Esophagus squamous epithelium (tissue), 5 donors: ENCODE measurements at regions not wholly inside any gene's neighbourhood (a gene's known extent, or its start where the extent isn't known, plus 50 kb on each side); places are given as distances from the start of the nearest gene placed in this dataset.

ENCODE experiments used
- DNase-seq: peaks from one replicate; lab custom pipeline; 2025; lab: John Stamatoyannopoulos, UW
- H3K27ac ChIP-seq, 4 donors: fragments of 200-600 bp; sonication (generic); one replicate each; pipeline ENCODE4 v1.5.1; 2016 to 2019; ENCODE audit warnings: mild to moderate bottlenecking in 1 of 4
- H3K27me3 ChIP-seq, 4 donors: fragments of 200-600 bp; sonication (generic); 1 replicate in 3 of 4; 2 replicates in 1 of 4; pipeline versions ENCODE4 v1.5.1 to v1.6.0; 2017 to 2021; ENCODE audit warnings: antibody characterized with exemption in 1 of 4
- H3K36me3 ChIP-seq, 3 donors: fragments of 200-600 bp; sonication (generic); one replicate each; pipeline ENCODE4 v1.5.1; 2016 to 2019
- H3K4me1 ChIP-seq, 3 donors: fragments of 200-600 bp; sonication (generic); one replicate each; pipeline ENCODE4 v1.5.1; 2017 to 2019
- H3K4me3 ChIP-seq, 4 donors: fragments of 200-600 bp; sonication (generic); 1 replicate in 3 of 4; 2 replicates in 1 of 4; pipeline ENCODE4 v1.5.1; 2016 to 2019; ENCODE audit warnings: mild to moderate bottlenecking in 2 of 4, moderate library complexity in 1 of 4
- H3K9me3 ChIP-seq, 3 donors: fragments of 200-600 bp; sonication (generic); one replicate each; pipeline ENCODE4 v1.5.1; 2016 to 2019
- CTCF ChIP-seq, 6 experiments: fragments of 450-650 bp in 4 of 6; fragments of 200-600 bp in 2 of 6; sonication (generic) in 2 of 6; IDR thresholded peaks; one replicate each; pipeline ENCODE4 v1.5.1; 2016 to 2019; ENCODE audit warnings: antibody characterized with exemption in 6 of 6, mild to moderate bottlenecking in 4 of 6, moderate library complexity in 4 of 6
- POLR2A ChIP-seq, 4 donors: fragments of 450-650 bp; IDR thresholded peaks; one replicate each; pipeline ENCODE4 v1.6.1; 2017; ENCODE audit warnings: antibody characterized with exemption in 4 of 4, mild to moderate bottlenecking in 4 of 4, moderate library complexity in 3 of 4
- WGBS, 2 donors: methylation state at CpG; one replicate each; pipeline ENCODE4 v1.1.5; 2018; 5-methylcytosine and 5-hydroxymethylcytosine counted together
- intact Hi-C: fragments of 100-400 bp; cut with DNase I; formaldehyde crosslinking; loops from one replicate; pipeline ENCODE4 v1.15.0; 2022
- donor health status: DM: yes; HTN: yes; CAD: no.

- Histone ChIP-seq H3K36me3 (no peaks in the 10 kb centered on the region), H3K27me3 (no peaks in the 10 kb centered on the region), H3K27ac (peak overlapping the region in 2 of 4 donors; percentile 30 to 63), H3K4me3 (no peak overlapping the region), H3K9me3 (peaks cover 0 to 11% (median 0%) of the 10 kb centered on the region in 3 donors), H3K4me1 (peaks cover 0 to 25% (median 14%) of the 10 kb centered on the region in 3 donors)
- WGBS, 2 donors: 71 to 73% methylated on average over 3 of the region's 3 CpGs
- DNase-seq: no peak
- TF ChIP-seq CTCF (IDR thresholded peaks at IDR 0.05) (no peak), POLR2A (IDR thresholded peaks at IDR 0.05) (no peak)
- intact Hi-C loops: no loop called here
These were observed 254.9 kb downstream of the PRL start for GRCh38 chr6:22041797-22042480.

GRCh38 chr6:22042706-22043105 lies 254.1 kb downstream of the PRL start:
- peaks cover 0 to 11% (median 0%) of the 10 kb centered on the region in 3 donors for H3K9me3 ChIP-seq
- no peak for DNase-seq
- intact Hi-C loops: no loop called here
- H3K4me3 ChIP-seq: no peak overlapping the region
- TF ChIP-seq POLR2A (IDR thresholded peaks at IDR 0.05): no peak
- TF ChIP-seq CTCF (IDR thresholded peaks at IDR 0.05): no peak
- peak overlapping the region; percentile 13 to 63 (median 54) for H3K27ac ChIP-seq
- no peaks in the 10 kb centered on the region for H3K27me3 ChIP-seq
- H3K36me3 ChIP-seq: no peaks in the 10 kb centered on the region
- peaks cover 0 to 25% (median 14%) of the 10 kb centered on the region in 3 donors for H3K4me1 ChIP-seq

GRCh38 chr6:22043284-22043962 lies 253.4 kb downstream of the PRL start:
- Histone ChIP-seq H3K4me3 (peak overlapping the region in 3 of 4 donors; percentile 0 to 29 (median 12)), H3K27me3 (no peaks in the 10 kb centered on the region), H3K27ac (peak overlapping the region; percentile 13 to 63 (median 54)), H3K9me3 (peaks cover 0 to 11% (median 0%) of the 10 kb centered on the region in 3 donors), H3K36me3 (no peaks in the 10 kb centered on the region), H3K4me1 (peaks cover 0 to 25% (median 14%) of the 10 kb centered on the region in 3 donors)
- WGBS, 2 donors: 26 to 30% methylated on average over 7 of the region's 7 CpGs
- intact Hi-C loops: no loop called here
- no peak for DNase-seq
- TF ChIP-seq POLR2A (IDR thresholded peaks at IDR 0.05) (no peak), CTCF (IDR thresholded peaks at IDR 0.05) (no peak)

GRCh38 chr6:22045261-22045912 lies 251.4 kb downstream of the PRL start:
- no peak for DNase-seq
- no peak overlapping the region for H3K27ac ChIP-seq
- intact Hi-C loops: no loop called here
- H3K27me3 ChIP-seq: no peaks in the 10 kb centered on the region
- peaks cover 0 to 25% (median 14%) of the 10 kb centered on the region in 3 donors for H3K4me1 ChIP-seq
- WGBS, 2 donors: 83 to 86% methylated on average over 3 of the region's 3 CpGs
- TF ChIP-seq POLR2A (IDR thresholded peaks at IDR 0.05) (no peak), CTCF (IDR thresholded peaks at IDR 0.05) (no peak)
- no peak overlapping the region for H3K4me3 ChIP-seq
- peaks cover 0 to 3% (median 0%) of the 10 kb centered on the region in 3 donors for H3K9me3 ChIP-seq
- no peaks in the 10 kb centered on the region for H3K36me3 ChIP-seq

GRCh38 chr6:22049002-22049401 lies 247.8 kb downstream of the PRL start:
- peaks cover 0 to 4% (median 0%) of the 10 kb centered on the region in 3 donors for H3K4me1 ChIP-seq
- no peaks in the 10 kb centered on the region for H3K27me3 ChIP-seq
- intact Hi-C loops: no loop called here
- no peaks in the 10 kb centered on the region for H3K9me3 ChIP-seq
- DNase-seq: no peak
- H3K36me3 ChIP-seq: no peaks in the 10 kb centered on the region
- TF ChIP-seq CTCF (IDR thresholded peaks at IDR 0.05): no peak
- TF ChIP-seq POLR2A (IDR thresholded peaks at IDR 0.05): no peak
- no peak overlapping the region for H3K4me3 ChIP-seq
- H3K27ac ChIP-seq: no peak overlapping the region
